HEK293T (cell line): ENCODE measurements at regions not wholly inside any gene's neighbourhood (a gene's known extent, or its start where the extent isn't known, plus 50 kb on each side); places are given as distances from the start of the nearest gene placed in this dataset.

Experiments
- ARNT ChIP-seq: fragments of 450-650 bp; IDR thresholded peaks from 2 replicates; pipeline ENCODE4 v1.6.1; 2017; ENCODE audit warnings: mild to moderate bottlenecking
- BHLHE40 ChIP-seq: fragments of 450-650 bp; IDR thresholded peaks from 2 replicates; pipeline ENCODE4 v1.6.1; 2016; ENCODE audit warnings: mild to moderate bottlenecking, moderate library complexity, borderline replicate concordance
- ELF4 ChIP-seq: fragments of 450-650 bp; IDR thresholded peaks from 2 replicates; pipeline ENCODE4 v1.6.1; 2017; ENCODE audit warnings: antibody characterized with exemption
- FOXK2 ChIP-seq: fragments of 450-650 bp; IDR thresholded peaks from 2 replicates; pipeline ENCODE4 v1.6.1; 2016; ENCODE audit warnings: mild to moderate bottlenecking
- FOXM1 ChIP-seq: fragments of 450-650 bp; IDR thresholded peaks from 2 replicates; pipeline ENCODE4 v1.6.1; 2017; ENCODE audit warnings: mild to moderate bottlenecking, borderline replicate concordance
- HDGF ChIP-seq: fragments of 450-650 bp; IDR thresholded peaks from 2 replicates; pipeline ENCODE4 v1.6.1; 2017; ENCODE audit warnings: antibody characterized with exemption, borderline replicate concordance
- SP1 ChIP-seq: fragments of 450-650 bp; IDR thresholded peaks from 2 replicates; pipeline ENCODE4 v1.6.1; 2017
- ZNF384 ChIP-seq: fragments of 450-650 bp; IDR thresholded peaks from 2 replicates; pipeline ENCODE4 v1.6.1; 2016
- TF ChIP-seq, protein P1 (sequence below): fragments of 450-650 bp; IDR thresholded peaks from 2 replicates; pipeline ENCODE4 v1.6.1; 2016

DNA sequence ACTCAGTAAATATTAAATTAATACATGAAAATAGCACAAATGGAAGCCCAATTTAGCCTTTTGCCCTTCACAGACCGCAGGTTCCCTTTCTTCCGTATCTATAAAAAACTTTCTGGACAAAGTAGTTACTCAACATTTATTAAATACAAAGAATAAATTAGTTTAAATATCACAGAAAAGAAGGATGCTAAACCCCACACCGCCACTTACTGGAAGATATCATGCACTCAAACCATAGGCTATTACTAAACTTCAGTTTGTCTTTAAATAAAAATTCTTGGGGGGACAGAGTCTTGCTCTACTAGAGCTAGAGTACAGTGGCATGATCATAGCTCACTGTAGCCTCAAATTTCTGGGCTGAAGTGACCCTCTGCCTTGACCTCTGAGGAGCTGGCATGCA, 120.7 kb upstream of the FHL2 start:
- no peak for TF ChIP-seq ARNT
- no peak for TF ChIP-seq FOXK2
- no peak for TF ChIP-seq BHLHE40
- no peak for TF ChIP-seq FOXM1
- TF ChIP-seq, protein P1, sequence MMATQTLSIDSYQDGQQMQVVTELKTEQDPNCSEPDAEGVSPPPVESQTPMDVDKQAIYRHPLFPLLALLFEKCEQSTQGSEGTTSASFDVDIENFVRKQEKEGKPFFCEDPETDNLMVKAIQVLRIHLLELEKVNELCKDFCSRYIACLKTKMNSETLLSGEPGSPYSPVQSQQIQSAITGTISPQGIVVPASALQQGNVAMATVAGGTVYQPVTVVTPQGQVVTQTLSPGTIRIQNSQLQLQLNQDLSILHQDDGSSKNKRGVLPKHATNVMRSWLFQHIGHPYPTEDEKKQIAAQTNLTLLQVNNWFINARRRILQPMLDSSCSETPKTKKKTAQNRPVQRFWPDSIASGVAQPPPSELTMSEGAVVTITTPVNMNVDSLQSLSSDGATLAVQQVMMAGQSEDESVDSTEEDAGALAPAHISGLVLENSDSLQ, result no peak
- no peak for TF ChIP-seq ELF4
- TF ChIP-seq SP1, result no peak
- no peak for TF ChIP-seq HDGF
- no peak for TF ChIP-seq ZNF384
